Muscle layer of duodenum (tissue), 2 donors: ENCODE measurements at regions not wholly inside any gene's neighbourhood (a gene's known extent, or its start where the extent isn't known, plus 50 kb on each side); places are given as distances from the start of the nearest gene placed in this dataset.
A peak's percentile ranks its signal among the peaks of the same experiment; 100 is the strongest.

Experiments used
- H3K27ac ChIP-seq: one replicate; pipeline ENCODE4 v1.7.0; 2013; ENCODE audit warnings: mild to moderate bottlenecking, low read length
- H3K27me3 ChIP-seq: one replicate; pipeline ENCODE4 v1.7.0; 2013; ENCODE audit warnings: low read depth, mild to moderate bottlenecking, control low read depth, low read length
- H3K36me3 ChIP-seq, 2 donors: one replicate each; pipeline ENCODE4 v1.7.0; 2013; ENCODE audit warnings: low read length in 2 of 2, control low read depth in 1 of 2, mild to moderate bottlenecking in 1 of 2; ENCODE audit not compliant: insufficient read depth in 2 of 2, control insufficient read depth in 1 of 2
- H3K4me1 ChIP-seq, 2 donors: one replicate each; pipeline ENCODE4 v1.7.0; 2013; ENCODE audit warnings: low read length in 2 of 2, mild to moderate bottlenecking in 2 of 2, control low read depth in 1 of 2, moderate library complexity in 1 of 2; ENCODE audit not compliant: insufficient read depth in 2 of 2, control insufficient read depth in 1 of 2
- H3K4me3 ChIP-seq, 2 donors: one replicate each; pipeline ENCODE4 v1.7.0; 2013; ENCODE audit warnings: low read length in 2 of 2, low read depth in 1 of 2, mild to moderate bottlenecking in 1 of 2
- H3K9me3 ChIP-seq, 2 donors: one replicate each; pipeline ENCODE4 v1.7.0; 2013; ENCODE audit warnings: low read length in 2 of 2, control low read depth in 1 of 2, mild to moderate bottlenecking in 1 of 2; ENCODE audit not compliant: control insufficient read depth in 1 of 2
- donor health status: healthy.

DNA sequence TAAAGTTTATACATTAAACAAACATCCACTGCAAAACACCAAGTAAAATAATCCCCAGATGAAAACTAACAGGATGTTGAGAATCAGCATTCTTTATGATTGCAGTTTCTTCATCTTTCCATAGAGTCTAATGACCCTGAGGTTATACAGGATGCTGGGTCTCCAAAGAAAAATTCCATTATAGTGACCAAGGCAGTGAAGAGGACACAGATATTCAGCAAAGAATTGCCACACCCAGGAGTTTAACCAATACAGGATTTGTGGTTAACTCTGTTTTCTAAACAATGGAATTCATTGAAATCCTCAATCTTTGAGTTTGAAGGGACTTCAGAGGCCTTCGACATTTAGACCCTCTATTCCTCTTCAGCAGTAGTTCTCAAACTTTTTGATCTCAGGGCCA is 76.2 kb upstream of the ESX1 start:
- H3K36me3 ChIP-seq: no peaks in the 10 kb centered on the region
- H3K4me3 ChIP-seq: no peak overlapping the region
- no peaks in the 10 kb centered on the region for H3K4me1 ChIP-seq
- H3K27me3 ChIP-seq: no peaks in the 10 kb centered on the region
- no peak overlapping the region for H3K27ac ChIP-seq
- H3K9me3 ChIP-seq: no peaks in the 10 kb centered on the region

DNA sequence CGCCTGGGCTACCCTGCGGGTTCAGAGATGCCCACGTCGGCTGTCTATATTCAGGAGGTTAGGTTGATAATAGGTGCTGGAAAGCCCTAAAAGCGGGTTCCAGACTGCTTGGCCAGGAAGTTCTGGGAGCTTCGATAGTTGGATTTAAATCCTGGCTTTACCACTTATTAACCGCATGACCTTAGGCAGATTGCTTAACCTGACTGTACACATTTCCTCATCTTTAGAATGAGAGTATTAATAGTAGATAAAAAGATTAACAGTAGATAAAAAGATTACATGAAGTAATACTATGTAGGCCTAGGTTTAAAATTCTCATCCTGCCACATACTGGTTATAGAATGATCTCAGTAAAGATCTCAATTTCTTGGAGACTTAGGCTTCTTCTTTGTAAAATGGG is 75.0 kb upstream of the ESX1 start:
- no peaks in the 10 kb centered on the region for H3K4me1 ChIP-seq
- H3K27me3 ChIP-seq: no peaks in the 10 kb centered on the region
- H3K9me3 ChIP-seq: no peaks in the 10 kb centered on the region
- no peak overlapping the region for H3K27ac ChIP-seq
- no peak overlapping the region for H3K4me3 ChIP-seq
- H3K36me3 ChIP-seq: no peaks in the 10 kb centered on the region

DNA sequence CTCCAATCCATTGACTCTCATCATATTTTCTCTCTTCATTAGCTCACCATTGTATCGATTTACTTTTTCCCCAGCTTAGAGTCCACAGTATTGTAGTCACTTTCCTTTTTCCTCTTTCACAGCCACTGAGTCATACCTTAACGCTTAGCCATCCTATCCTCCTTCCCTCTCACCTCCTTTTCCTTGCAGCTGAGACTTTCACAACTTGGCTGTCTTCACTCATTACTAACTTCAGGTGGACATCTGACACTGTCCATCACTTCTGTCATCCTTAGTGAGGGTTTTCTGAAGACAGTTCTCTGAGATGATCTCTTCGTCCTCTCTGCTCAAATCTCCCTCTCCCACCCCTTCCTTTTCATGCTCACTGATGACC is 70.5 kb upstream of the ESX1 start:
- no peak overlapping the region for H3K27ac ChIP-seq
- H3K27me3 ChIP-seq: no peaks in the 10 kb centered on the region

DNA sequence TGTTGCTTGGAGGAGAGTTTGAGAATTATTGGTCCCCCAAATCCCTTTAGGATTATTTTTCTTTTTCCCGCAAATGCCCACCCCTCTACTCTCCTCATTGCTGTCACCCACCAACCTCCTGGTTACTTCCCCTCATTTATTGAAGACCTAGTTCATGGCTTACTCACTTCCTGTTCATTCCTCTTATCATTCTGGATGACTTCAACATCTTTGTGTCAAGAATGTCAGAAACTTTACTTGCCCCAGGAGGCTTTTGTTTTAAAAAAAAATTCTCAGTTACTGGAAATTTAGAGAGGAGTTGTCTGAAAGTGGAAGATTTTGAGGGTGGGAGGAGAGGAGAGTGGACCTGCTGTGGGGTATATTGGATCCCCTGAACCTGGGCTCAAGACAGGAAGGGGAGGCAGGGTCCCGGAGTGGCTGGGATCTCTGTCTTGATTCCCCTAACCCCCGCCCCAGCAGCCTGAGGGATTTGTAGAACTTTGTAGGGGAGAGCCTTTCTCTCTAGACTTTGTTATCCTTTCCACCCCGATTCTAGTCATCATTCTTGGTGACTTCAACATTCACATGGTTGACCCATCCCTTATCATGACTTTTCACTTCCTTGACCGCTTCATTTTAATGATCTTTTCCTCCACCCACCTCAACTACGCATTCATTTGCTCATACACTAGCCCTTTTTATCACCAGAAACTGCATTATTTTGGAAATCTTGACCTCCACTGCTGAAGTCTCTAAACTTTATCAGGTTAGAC is 69.9 kb upstream of the ESX1 start:
- Histone ChIP-seq H3K4me1 (no peaks in the 10 kb centered on the region), H3K4me3 (no peak overlapping the region), H3K36me3 (no peaks in the 10 kb centered on the region), H3K9me3 (no peaks in the 10 kb centered on the region), H3K27me3 (no peaks in the 10 kb centered on the region), H3K27ac (no peak overlapping the region)

More for the DNA sequence above, 70.5 kb upstream of the ESX1 start:
- H3K36me3 ChIP-seq: no peaks in the 10 kb centered on the region
- H3K9me3 ChIP-seq: no peaks in the 10 kb centered on the region
- H3K4me1 ChIP-seq: no peaks in the 10 kb centered on the region
- no peak overlapping the region for H3K4me3 ChIP-seq

DNA sequence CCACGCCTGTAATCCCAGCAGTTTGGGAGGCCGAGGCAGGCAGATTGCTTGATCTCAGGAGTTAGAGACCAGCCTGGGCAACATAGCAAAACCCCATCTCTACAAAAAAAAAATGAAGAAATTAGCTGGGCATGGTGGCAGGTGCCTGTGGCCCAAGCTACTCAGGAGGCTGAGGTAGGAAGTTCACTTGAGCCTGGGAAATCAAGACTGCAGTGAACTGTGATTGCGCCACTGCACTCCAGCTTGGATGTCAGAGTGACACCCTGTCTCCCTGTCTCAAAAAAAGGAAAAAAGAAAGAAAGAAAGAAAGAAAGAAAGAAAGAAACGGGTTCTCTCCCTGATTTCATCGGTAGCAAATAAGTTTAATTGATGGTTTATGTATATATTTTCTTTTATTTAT is 64.6 kb upstream of the ESX1 start:
- Histone ChIP-seq H3K9me3 (no peaks in the 10 kb centered on the region), H3K27me3 (no peaks in the 10 kb centered on the region), H3K27ac (no peak overlapping the region), H3K4me1 (no peaks in the 10 kb centered on the region), H3K4me3 (no peak overlapping the region), H3K36me3 (no peaks in the 10 kb centered on the region)

DNA sequence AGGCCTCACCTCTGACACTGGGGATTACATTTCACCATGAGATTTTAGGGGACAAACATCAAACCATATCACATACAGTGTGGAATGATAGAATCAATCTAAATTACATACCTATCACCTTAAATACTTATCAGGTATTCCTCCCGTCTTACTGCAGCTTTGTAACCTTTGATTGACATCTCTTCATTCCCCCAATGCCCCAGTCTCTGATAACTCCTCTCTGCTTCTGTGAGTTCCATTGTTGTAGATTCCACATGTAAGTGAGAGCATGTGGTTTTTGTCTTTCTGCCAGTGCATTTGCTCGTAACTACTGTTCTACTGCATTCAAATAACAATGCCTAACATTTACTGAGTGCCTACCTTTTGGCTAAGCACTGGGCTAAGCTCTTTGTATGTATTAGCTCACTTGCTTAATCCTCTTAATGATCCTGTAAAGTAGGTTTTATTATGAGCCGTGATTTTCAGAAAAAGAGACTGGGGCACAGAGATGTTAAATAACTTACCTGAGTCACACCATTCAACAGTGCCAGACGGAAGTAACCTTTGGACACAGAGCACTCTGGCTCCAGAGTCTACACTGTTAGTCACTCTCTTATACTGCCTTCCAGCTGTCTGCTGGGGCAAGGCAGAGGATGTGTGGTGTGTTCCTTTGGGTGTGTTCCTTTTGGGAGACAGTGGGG is 63.7 kb upstream of the ESX1 start:
- no peaks in the 10 kb centered on the region for H3K36me3 ChIP-seq
- no peaks in the 10 kb centered on the region for H3K9me3 ChIP-seq
- H3K27ac ChIP-seq: no peak overlapping the region

DNA sequence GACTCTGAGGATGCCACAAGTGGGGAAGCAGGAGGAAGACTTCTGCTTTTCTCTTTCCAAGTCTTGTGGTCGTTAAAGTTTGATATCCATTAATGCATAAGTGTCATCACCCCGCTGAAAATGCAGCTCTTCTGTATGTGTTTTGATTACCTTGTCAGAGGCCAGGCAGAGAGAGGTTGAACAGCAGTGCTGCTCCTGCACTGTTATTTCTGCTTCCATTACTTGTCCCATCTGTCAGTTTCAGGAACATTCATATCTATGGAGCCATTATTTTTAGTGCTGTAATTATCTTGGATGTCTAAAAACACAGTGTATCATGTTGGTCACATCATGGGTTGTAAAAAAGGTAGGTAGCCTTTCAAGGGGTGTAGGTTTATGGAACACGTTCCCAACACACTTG is 62.0 kb upstream of the ESX1 start:
- no peaks in the 10 kb centered on the region for H3K4me1 ChIP-seq
- H3K36me3 ChIP-seq: no peaks in the 10 kb centered on the region
- H3K27me3 ChIP-seq: no peaks in the 10 kb centered on the region
- H3K4me3 ChIP-seq: no peak overlapping the region
- no peaks in the 10 kb centered on the region for H3K9me3 ChIP-seq
- no peak overlapping the region for H3K27ac ChIP-seq

More for the DNA sequence above, 63.7 kb upstream of the ESX1 start:
- no peak overlapping the region for H3K4me3 ChIP-seq
- H3K4me1 ChIP-seq: no peaks in the 10 kb centered on the region
- H3K27me3 ChIP-seq: no peaks in the 10 kb centered on the region

DNA sequence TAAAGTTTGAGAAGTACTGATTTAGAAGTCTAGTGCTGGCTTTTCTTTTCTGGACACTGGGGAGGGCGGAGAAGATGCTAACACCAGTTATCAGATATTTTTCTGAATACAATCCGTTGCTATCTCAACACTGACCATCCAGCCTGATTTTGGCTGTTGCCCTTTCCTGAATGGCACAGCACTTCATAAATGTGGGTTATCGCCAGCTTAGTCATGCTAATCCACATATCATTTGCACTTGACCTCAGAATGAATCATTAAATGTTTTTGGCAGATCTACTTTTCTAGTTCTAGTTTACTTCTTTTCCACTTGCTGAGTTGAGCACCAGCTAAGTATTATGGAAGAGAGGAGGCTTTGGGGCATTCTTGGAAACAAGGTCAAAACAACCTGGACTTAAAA is 60.8 kb upstream of the ESX1 start:
- H3K9me3 ChIP-seq: no peaks in the 10 kb centered on the region
- H3K4me1 ChIP-seq: no peaks in the 10 kb centered on the region
- no peaks in the 10 kb centered on the region for H3K27me3 ChIP-seq
- H3K36me3 ChIP-seq: no peaks in the 10 kb centered on the region
- H3K4me3 ChIP-seq: no peak overlapping the region
- H3K27ac ChIP-seq: no peak overlapping the region

DNA sequence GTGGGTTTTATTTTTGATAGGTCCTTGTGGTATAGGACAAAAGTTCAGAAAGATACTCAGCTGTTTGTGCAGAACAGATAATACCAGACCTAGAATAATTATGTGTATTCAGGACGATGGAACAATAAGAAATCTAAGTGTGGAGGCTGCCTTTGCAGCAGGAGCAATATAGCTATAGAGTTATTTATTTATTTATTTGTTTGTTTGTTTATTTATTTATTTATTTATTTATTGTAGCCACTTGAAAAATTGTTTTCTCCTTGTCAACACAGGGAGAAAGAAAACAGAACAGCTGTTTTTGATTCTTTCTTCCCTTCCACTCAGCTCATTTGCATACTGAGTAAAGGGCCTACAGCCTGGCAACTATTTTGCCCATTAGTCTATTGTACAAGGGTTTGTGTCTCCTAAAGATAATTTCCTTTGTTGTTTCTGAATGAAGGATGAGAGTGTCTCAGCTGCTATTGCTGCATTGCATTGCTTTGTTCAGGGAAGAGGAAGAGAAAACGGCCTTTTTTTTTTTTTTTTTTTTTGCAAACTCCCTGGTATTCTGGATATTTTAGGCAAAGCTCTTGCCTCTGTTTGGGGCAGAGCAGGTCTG is 56.0 kb upstream of the ESX1 start:
- Histone ChIP-seq H3K36me3 (no peaks in the 10 kb centered on the region), H3K27me3 (no peaks in the 10 kb centered on the region), H3K27ac (no peak overlapping the region)

DNA sequence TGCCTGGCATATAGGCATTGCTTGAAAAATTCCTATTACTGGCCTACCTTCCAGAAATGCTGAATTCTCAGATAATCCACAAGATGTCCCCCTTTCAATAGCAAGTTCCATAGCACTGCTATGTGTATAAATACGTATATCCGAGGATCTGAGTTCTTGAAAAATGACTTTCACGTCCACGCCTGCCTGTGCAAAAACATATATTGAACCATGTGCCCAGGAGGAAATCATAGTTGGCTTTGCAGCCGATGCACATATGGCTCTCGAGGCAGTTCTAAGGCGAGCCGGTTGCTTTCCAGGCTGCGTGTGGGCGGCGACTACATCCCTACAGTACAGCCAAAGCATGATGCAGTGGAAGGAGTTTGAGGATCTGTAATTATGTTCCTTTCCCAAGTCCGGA is 55.4 kb upstream of the ESX1 start:
- H3K9me3 ChIP-seq: no peaks in the 10 kb centered on the region
- no peak overlapping the region for H3K27ac ChIP-seq
- no peaks in the 10 kb centered on the region for H3K36me3 ChIP-seq
- H3K4me1 ChIP-seq: no peaks in the 10 kb centered on the region
- no peaks in the 10 kb centered on the region for H3K27me3 ChIP-seq
- H3K4me3 ChIP-seq: peak overlapping the region; percentile 33

More for the DNA sequence above, 56.0 kb upstream of the ESX1 start:
- Histone ChIP-seq H3K4me3 (no peak overlapping the region), H3K9me3 (no peaks in the 10 kb centered on the region), H3K4me1 (no peaks in the 10 kb centered on the region)

DNA sequence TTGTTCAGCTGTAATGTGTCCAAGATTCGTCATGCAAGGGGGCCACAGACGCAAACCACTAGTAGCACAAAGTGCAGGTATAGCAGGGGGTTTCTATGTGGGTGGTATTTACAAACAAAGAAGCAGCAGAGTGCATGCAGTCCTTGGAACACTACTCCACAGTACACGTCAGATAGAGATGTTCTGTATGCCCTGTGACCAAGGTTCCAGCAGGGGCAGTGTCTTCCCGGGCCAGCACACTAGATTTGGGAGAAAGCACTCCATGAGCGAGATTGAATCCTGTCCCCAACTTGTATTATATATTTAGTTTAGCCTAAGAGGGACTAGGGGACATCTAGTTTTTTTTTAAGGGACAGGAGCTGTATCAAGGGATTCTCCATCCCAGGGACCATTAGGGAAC is 54.4 kb upstream of the ESX1 start:
- H3K4me1 ChIP-seq: no peaks in the 10 kb centered on the region
- no peaks in the 10 kb centered on the region for H3K27me3 ChIP-seq
- H3K4me3 ChIP-seq: no peak overlapping the region
- H3K27ac ChIP-seq: no peak overlapping the region
- no peaks in the 10 kb centered on the region for H3K36me3 ChIP-seq
- no peaks in the 10 kb centered on the region for H3K9me3 ChIP-seq
